ENCODE measurements at regions not wholly inside any gene's neighbourhood (a gene's known extent, or its start where the extent isn't known, plus 50 kb on each side); places are given as distances from the start of the nearest gene placed in this dataset.

DNA sequence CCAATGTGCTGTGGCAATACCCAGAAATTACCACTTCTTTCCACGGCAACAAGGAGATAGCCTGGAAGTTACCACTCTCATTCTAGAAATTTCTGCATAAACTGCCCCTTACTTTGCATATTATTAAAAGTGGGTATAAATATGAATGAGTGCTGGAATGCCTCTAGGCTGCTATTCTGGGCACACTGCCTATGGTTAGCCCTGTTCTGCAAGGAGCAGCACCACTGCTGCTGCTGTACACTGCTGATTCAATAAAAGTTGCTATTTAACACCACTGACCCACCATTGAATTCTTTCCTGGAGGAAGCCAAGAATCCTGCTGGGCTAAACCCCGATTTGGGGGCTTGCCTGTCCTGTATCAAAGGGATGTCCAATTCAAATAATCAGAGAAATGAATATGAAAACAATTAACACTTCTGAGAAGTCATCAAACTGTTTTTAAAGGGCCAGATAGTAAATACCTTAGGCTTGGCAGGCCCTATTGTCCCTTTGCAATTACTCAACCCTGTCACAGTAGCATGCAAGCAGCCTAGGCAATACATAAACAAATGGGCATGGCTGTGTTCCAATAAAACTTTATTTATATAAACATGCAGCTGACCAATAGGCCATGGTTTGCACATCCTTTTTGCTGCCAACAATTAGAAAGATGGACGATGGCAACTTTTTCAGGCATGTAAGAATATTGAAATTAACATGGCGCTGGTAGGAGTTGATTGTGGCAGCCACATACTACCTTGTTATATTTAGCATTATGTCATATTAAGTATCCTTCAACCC is 369.4 kb upstream of the B3GALT2 start:
- CTCF ChIA-PET = no interaction called here
- no TSS peak for BruUV-seq (replicated peaks)

DNA sequence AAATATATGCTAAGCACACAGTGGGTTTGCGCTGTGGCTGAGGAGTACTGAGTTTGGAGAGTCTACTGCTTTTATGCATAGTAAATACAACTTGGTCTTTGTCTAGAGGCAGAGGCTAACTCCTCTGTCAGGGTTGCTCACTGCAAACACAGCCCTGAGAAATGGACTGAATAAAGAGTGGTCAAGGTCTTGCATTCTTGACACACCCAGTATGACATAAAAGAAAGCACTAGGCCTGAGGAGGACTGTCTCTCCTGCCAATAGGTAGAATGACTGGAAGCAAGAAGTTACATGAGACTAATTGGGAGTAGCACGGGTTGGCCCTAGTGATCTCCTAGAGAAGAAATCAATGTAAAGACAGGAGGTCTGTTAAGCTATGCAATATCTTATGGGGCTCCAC is 367.2 kb upstream of the B3GALT2 start:
- Histone ChIP-seq H3K9me2 (ENCODE audit: insufficient read depth) (no peaks in the 10 kb centered on the region), H3K27ac (no peak overlapping the region), H3K27me3 (ENCODE audit: insufficient read depth, low read depth) (no peaks in the 10 kb centered on the region), H3K4me2 (no peak overlapping the region), H2AFZ (no peak overlapping the region), H3K79me2 (ENCODE audit: low read depth) (no peaks in the 10 kb centered on the region), H3K4me1 (replicated peaks; ENCODE audit: insufficient read depth) (no peaks in the 10 kb centered on the region), H3K4me3 (no peak overlapping the region), H3F3A (ENCODE audit: insufficient read depth, low read depth) (0 out of 2 replicates have a peak, but pooled peaks cover 6% of the 10 kb centered on the region), H3K9me3 (ENCODE audit: insufficient read depth, low read depth) (no peaks in the 10 kb centered on the region), H3K36me3 (ENCODE audit: low read depth) (no peaks in the 10 kb centered on the region), H4K20me1 (ENCODE audit: insufficient read depth) (no peaks in the 10 kb centered on the region)
- TF ChIP-seq, protein P1, sequence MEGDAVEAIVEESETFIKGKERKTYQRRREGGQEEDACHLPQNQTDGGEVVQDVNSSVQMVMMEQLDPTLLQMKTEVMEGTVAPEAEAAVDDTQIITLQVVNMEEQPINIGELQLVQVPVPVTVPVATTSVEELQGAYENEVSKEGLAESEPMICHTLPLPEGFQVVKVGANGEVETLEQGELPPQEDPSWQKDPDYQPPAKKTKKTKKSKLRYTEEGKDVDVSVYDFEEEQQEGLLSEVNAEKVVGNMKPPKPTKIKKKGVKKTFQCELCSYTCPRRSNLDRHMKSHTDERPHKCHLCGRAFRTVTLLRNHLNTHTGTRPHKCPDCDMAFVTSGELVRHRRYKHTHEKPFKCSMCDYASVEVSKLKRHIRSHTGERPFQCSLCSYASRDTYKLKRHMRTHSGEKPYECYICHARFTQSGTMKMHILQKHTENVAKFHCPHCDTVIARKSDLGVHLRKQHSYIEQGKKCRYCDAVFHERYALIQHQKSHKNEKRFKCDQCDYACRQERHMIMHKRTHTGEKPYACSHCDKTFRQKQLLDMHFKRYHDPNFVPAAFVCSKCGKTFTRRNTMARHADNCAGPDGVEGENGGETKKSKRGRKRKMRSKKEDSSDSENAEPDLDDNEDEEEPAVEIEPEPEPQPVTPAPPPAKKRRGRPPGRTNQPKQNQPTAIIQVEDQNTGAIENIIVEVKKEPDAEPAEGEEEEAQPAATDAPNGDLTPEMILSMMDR (conservative IDR thresholded peaks at IDR 0.05) = no peak
- no peak for TF ChIP-seq EZH2 (IDR thresholded peaks at IDR 0.05; ENCODE audit: low read depth)
- no TSS peak for BruUV-seq (replicated peaks)
- DNase-seq = no peak
- ChIA-PET CTCF (no interaction called here), POLR2A (ENCODE audit: unreplicated experiment) (no interaction called here)
- intact Hi-C loops (cut with micrococcal nuclease; ENCODE audit: unreplicated experiment) = no loop called here

More for the DNA sequence above, 369.4 kb upstream of the B3GALT2 start:
- POLR2A ChIA-PET (ENCODE audit: unreplicated experiment) = no interaction called here
- H3K36me3 ChIP-seq (ENCODE audit: low read depth) = no peaks in the 10 kb centered on the region
- H3F3A ChIP-seq (ENCODE audit: insufficient read depth, low read depth) = 0 out of 2 replicates have a peak, but pooled peaks cover 10% of the 10 kb centered on the region
- no peaks in the 10 kb centered on the region for H4K20me1 ChIP-seq (ENCODE audit: insufficient read depth)
- H3K79me2 ChIP-seq (ENCODE audit: low read depth) = no peaks in the 10 kb centered on the region
- DNase-seq = no peak
- intact Hi-C loops (cut with micrococcal nuclease; ENCODE audit: unreplicated experiment) = no loop called here
- TF ChIP-seq, protein P1 (conservative IDR thresholded peaks at IDR 0.05) = no peak
- no peak for TF ChIP-seq EZH2 (IDR thresholded peaks at IDR 0.05; ENCODE audit: low read depth)
- H3K4me1 ChIP-seq (replicated peaks; ENCODE audit: insufficient read depth) = no peaks in the 10 kb centered on the region
- no peaks in the 10 kb centered on the region for H3K9me3 ChIP-seq (ENCODE audit: insufficient read depth, low read depth)
- no peak overlapping the region for H2AFZ ChIP-seq
- no peak overlapping the region for H3K4me3 ChIP-seq
- no peaks in the 10 kb centered on the region for H3K27me3 ChIP-seq (ENCODE audit: insufficient read depth, low read depth)
- no peaks in the 10 kb centered on the region for H3K9me2 ChIP-seq (ENCODE audit: insufficient read depth)
- no peak overlapping the region for H3K27ac ChIP-seq
- H3K4me2 ChIP-seq = no peak overlapping the region

DNA sequence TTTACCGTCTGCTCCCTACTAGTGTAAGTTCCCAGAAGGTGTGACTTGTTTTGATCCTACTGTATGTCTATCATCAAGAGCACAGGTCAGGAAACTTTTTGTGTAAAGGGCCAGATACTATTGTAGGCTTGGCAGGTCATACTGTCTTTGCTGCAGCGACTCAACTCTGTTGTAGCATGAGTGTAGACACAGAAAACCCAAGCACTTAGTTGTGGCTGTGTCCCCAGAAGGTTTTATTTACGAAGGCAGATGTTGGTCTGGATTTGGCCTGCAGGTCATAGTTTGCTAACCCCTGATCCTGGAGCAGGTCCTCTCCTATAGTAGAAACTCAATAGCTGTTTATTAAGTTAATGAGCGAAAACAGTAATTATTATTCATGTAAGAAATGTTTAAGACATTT is 365.9 kb upstream of the B3GALT2 start:
- POLR2A ChIA-PET (ENCODE audit: unreplicated experiment) = no interaction called here
- H3K36me3 ChIP-seq (ENCODE audit: low read depth) = no peaks in the 10 kb centered on the region
- H3K4me3 ChIP-seq = no peak overlapping the region
- TF ChIP-seq, protein P1 (conservative IDR thresholded peaks at IDR 0.05) = no peak
- no peak for TF ChIP-seq EZH2 (IDR thresholded peaks at IDR 0.05; ENCODE audit: low read depth)
- no peaks in the 10 kb centered on the region for H3K79me2 ChIP-seq (ENCODE audit: low read depth)
- H3K4me1 ChIP-seq (replicated peaks; ENCODE audit: insufficient read depth) = no peaks in the 10 kb centered on the region
- no peaks in the 10 kb centered on the region for H3F3A ChIP-seq (ENCODE audit: insufficient read depth, low read depth)
- no peaks in the 10 kb centered on the region for H4K20me1 ChIP-seq (ENCODE audit: insufficient read depth)
- intact Hi-C loops (cut with micrococcal nuclease; ENCODE audit: unreplicated experiment) = no loop called here
- H3K9me3 ChIP-seq (ENCODE audit: insufficient read depth, low read depth) = no peaks in the 10 kb centered on the region
- no peaks in the 10 kb centered on the region for H3K9me2 ChIP-seq (ENCODE audit: insufficient read depth)
- H2AFZ ChIP-seq = no peak overlapping the region
- no peaks in the 10 kb centered on the region for H3K27me3 ChIP-seq (ENCODE audit: insufficient read depth, low read depth)
- CTCF ChIA-PET = no interaction called here
- no peak overlapping the region for H3K27ac ChIP-seq
- BruUV-seq (replicated peaks) = no TSS peak
- DNase-seq = no peak
- no peak overlapping the region for H3K4me2 ChIP-seq

Data from PC-9 (cell line).